HepG2 (cell line): ENCODE measurements at regions not wholly inside any gene's neighbourhood (a gene's known extent, or its start where the extent isn't known, plus 50 kb on each side); places are given as distances from the start of the nearest gene placed in this dataset.
"Not testable (repeated sequence)": the region's sequence is repeated elsewhere in the genome, so short reads cannot be mapped to it uniquely, and the experiment has no call there.

Experiments
- ATAC-seq: fragments of 200-7000 bp; cut with Tn5 transposase; 3 replicates; pipeline ENCODE4 v1.9.1; 2020; ENCODE audit warnings: mild to moderate bottlenecking, moderate library complexity
- BruUV-seq: library from RNA; stranded (reverse); fragments of 400-500 nt; replicated peaks from 2 replicates; lab custom pipeline; 2021; lab: Mats Ljungman, UMichigan
- CTCF ChIA-PET: fragments of 300-600 bp; formaldehyde crosslinking; extraction: SDS; loops from one replicate; lab custom pipeline; 2021; ENCODE audit warnings: low total read pairs, inconsistent platforms, low intra/inter-chr PET ratio; lab: Yijun Ruan, JAX
- POLR2A ChIA-PET: fragments of 350-600 bp; sonication (Branson Sonifier 250); formaldehyde crosslinking; loops from one replicate; lab custom pipeline; 2020; ENCODE audit warnings: antibody characterized with exemption, inconsistent platforms; lab: Yijun Ruan, JAX
- DNase-seq: peaks from one replicate; pipeline ENCODE4 v3.0.0-alpha.2; 2015; ENCODE audit warnings: low spot score
- FAIRE-seq: peaks from 3 replicates; lab custom pipeline; 2011; peaks lifted over from hg19 to GRCh38; lab: Jason Lieb, UNC
- H2AFZ ChIP-seq: one replicate; pipeline ENCODE4 v1.6.1; 2011; ENCODE audit warnings: low read length, inconsistent platforms
- H3K27ac ChIP-seq: fragments of 300-600 bp; 3 replicates; pipeline ENCODE4 v1.8.0; 2011; ENCODE audit warnings: mixed run types, mild to moderate bottlenecking, mixed read lengths, low read length, inconsistent platforms; ENCODE audit not compliant: insufficient read depth; ENCODE audit errors: extremely low read length
- H3K27me3 ChIP-seq, 2 experiments: fragments of 200-600 bp in 1 of 2; 2 replicates in 1 of 2; 3 replicates in 1 of 2; pipeline versions ENCODE4 v1.6.0 to v1.8.0; 2011; ENCODE audit warnings: low read length in 2 of 2, mild to moderate bottlenecking in 2 of 2, moderate library complexity in 2 of 2, inconsistent platforms in 1 of 2; ENCODE audit not compliant: insufficient read depth in 2 of 2, control insufficient read depth in 1 of 2
- H3K36me3 ChIP-seq, 2 experiments: fragments of 200-600 bp in 1 of 2; replicated peaks in 1 of 2; 2 replicates in 1 of 2; 3 replicates in 1 of 2; pipeline versions ENCODE4 v1.5.1 to v1.8.0; 2011; ENCODE audit warnings: low read length in 2 of 2, inconsistent platforms in 1 of 2; ENCODE audit not compliant: insufficient read depth in 2 of 2, control insufficient read depth in 1 of 2
- H3K4me1 ChIP-seq: 2 replicates; pipeline ENCODE4 v1.5.1; 2012; ENCODE audit warnings: low read length, inconsistent platforms; ENCODE audit not compliant: insufficient read depth
- H3K4me2 ChIP-seq: 2 replicates; pipeline ENCODE4 v1.6.0; 2011; ENCODE audit warnings: low read depth, low read length, inconsistent platforms
- H3K4me3 ChIP-seq, 3 experiments: fragments of 200-600 bp in 1 of 3; sonication (generic), shearing (Covaris generic) in 1 of 3; replicated peaks in 1 of 3; 2 replicates each; pipeline ENCODE4 v1.5.1; 2011 to 2016; ENCODE audit warnings: low read length in 3 of 3, inconsistent platforms in 2 of 3, low read depth in 2 of 3, mild to moderate bottlenecking in 2 of 3, control low read depth in 1 of 3, mixed read lengths in 1 of 3; ENCODE audit not compliant: insufficient read depth in 1 of 3
- H3K79me2 ChIP-seq: one replicate; pipeline ENCODE4 v1.6.1; 2011; ENCODE audit warnings: low read length, inconsistent platforms; ENCODE audit not compliant: insufficient read depth
- H3K9ac ChIP-seq: 2 replicates; pipeline ENCODE4 v1.6.0; 2011; ENCODE audit warnings: mild to moderate bottlenecking, low read depth, low read length, inconsistent platforms; ENCODE audit not compliant: insufficient read depth
- H3K9me3 ChIP-seq: 2 replicates; pipeline ENCODE4 v1.5.1; 2012; ENCODE audit warnings: mild to moderate bottlenecking, low read length
- H4K20me1 ChIP-seq: 2 replicates; pipeline ENCODE4 v1.6.0; 2011; ENCODE audit warnings: inconsistent platforms, mild to moderate bottlenecking, low read length, moderate library complexity; ENCODE audit not compliant: insufficient read depth
- KDM3A ChIP-seq: IDR thresholded peaks from 2 replicates; pipeline ENCODE4 v1.6.1; 2018; ENCODE audit warnings: low read depth, missing compliant biosample characterization
- MEF2D ChIP-seq: sonication (generic); formaldehyde crosslinking; IDR thresholded peaks from 2 replicates; pipeline ENCODE4 v1.5.1; 2020; ENCODE audit warnings: mild to moderate bottlenecking, missing genetic modification reagents
- NFAT5 ChIP-seq: sonication (generic); formaldehyde crosslinking; IDR thresholded peaks from 2 replicates; pipeline ENCODE4 v1.4.0; 2020; ENCODE audit warnings: missing genetic modification reagents
- ZNF143 ChIP-seq: sonication (generic); formaldehyde crosslinking; IDR thresholded peaks from 2 replicates; pipeline ENCODE4 v1.4.0; 2020; ENCODE audit warnings: missing genetic modification reagents
- ZNF180 ChIP-seq: sonication (generic); formaldehyde crosslinking; IDR thresholded peaks from 2 replicates; pipeline ENCODE4 v1.4.0; 2020; ENCODE audit warnings: low read depth, missing genetic modification reagents, borderline replicate concordance
- ZNF510 ChIP-seq: sonication (generic); formaldehyde crosslinking; IDR thresholded peaks from 2 replicates; pipeline ENCODE4 v1.4.0; 2020; ENCODE audit warnings: low read depth, mild to moderate bottlenecking, missing genetic modification reagents
- WGBS: methylation state at CpG from one replicate; pipeline ENCODE4 v1.1.6; 2017; ENCODE audit warnings: low lambda C conversion rate; 5-methylcytosine and 5-hydroxymethylcytosine counted together
- in situ Hi-C: cut with HindIII; loops from 2 replicates; pipeline ENCODE4 v1.10.0; 2017; ENCODE audit warnings: low pct_unique_long_range_greater_than_20kb; ENCODE audit not compliant: extremely low pct_ligation_motif_present
- intact Hi-C: fragments of 100-400 bp; cut with micrococcal nuclease; formaldehyde crosslinking; loops from one replicate; pipeline ENCODE4 v1.10.0; 2022; ENCODE audit not compliant: unreplicated experiment

- Histone ChIP-seq H3K4me1 (no peaks in the 10 kb centered on the region), H3K4me3 (no peak overlapping the region), H2AFZ (no peak overlapping the region), H3K4me2 (no peak overlapping the region), H3K9ac (no peak overlapping the region), H3K36me3 (no peaks in the 10 kb centered on the region), H3K79me2 (no peaks in the 10 kb centered on the region), H4K20me1 (no peaks in the 10 kb centered on the region), H3K27ac (no peak overlapping the region), H3K9me3 (no peaks in the 10 kb centered on the region), H3K27me3 (no peaks in the 10 kb centered on the region; a peak in 1 of 5 replicates)
- DNase-seq, result no peak
- FAIRE-seq, result no peak
- in situ Hi-C loops, result no loop called here
- ChIA-PET POLR2A (no interaction called here), CTCF (no interaction called here)
- no peak for ATAC-seq
- BruUV-seq, result no TSS peak
- 2% methylated on average over 3 of the region's 3 CpGs for WGBS
- no peak for TF ChIP-seq MEF2D
- no peak for TF ChIP-seq ZNF180 (CRISPR knock-in tag)
- no peak for TF ChIP-seq ZNF143 (CRISPR knock-in tag)
- no peak for TF ChIP-seq ZNF510
- no peak for TF ChIP-seq NFAT5 (CRISPR knock-in tag)
- TF ChIP-seq KDM3A (CRISPR knock-in tag), result no peak
- intact Hi-C loops, result no loop called here
Measured at GRCh38 chr13:23050126-23050525, 130.7 kb upstream of the SGCG start.

- H3K27me3 ChIP-seq, FAIRE-seq, H3K36me3 ChIP-seq, POLR2A ChIA-PET, H3K4me3 ChIP-seq, H3K27ac ChIP-seq, H2AFZ ChIP-seq, H3K79me2 ChIP-seq, DNase-seq, intact Hi-C loops, BruUV-seq, H4K20me1 ChIP-seq, ATAC-seq, H3K9me3 ChIP-seq, H3K4me2 ChIP-seq, H3K4me1 ChIP-seq, H3K9ac ChIP-seq, in situ Hi-C loops, CTCF ChIA-PET: not testable (repeated sequence)
- 33% methylated on average over 5 of the region's 5 CpGs for WGBS
Measured at GRCh38 chr13:23053711-23054110, 127.1 kb upstream of the SGCG start.
